ENCODE measurements at regions not wholly inside any gene's neighbourhood (a gene's known extent, or its start where the extent isn't known, plus 50 kb on each side); places are given as distances from the start of the nearest gene placed in this dataset. TPM values are rescaled to one million over a fixed set of nuclear protein-coding genes. Genes with fewer than 3 reads are reported as not detected.

- TF ChIP-seq REST (IDR thresholded peaks at IDR 0.05; ENCODE audit: unreplicated experiment), result no peak
- TF ChIP-seq STAT1 (IDR thresholded peaks at IDR 0.05; ENCODE audit: unreplicated experiment), result no peak
- TF ChIP-seq EZH2 (IDR thresholded peaks at IDR 0.05; ENCODE audit: low read depth, unreplicated experiment), result no peak
- no peak for TF ChIP-seq CTCF (conservative IDR thresholded peaks at IDR 0.05; ENCODE audit: low read depth in 2 of 2)
- no peak for TF ChIP-seq CREB1 (CRISPR knock-in tag; IDR thresholded peaks at IDR 0.05; ENCODE audit: low read depth)
Observed at GRCh38 chr11:43626798-43627197, 53.7 kb upstream of the HSD17B12 start (continued).

MicroRNA genes in the stretch of these regions (microRNA counts, 767-probe panel; counts per million panel counts)
- microRNA hsa-miR-129-2-3p, result not detected
- not detected for microRNA hsa-miR-129-5p
- microRNA hsa-miR-670, result not detected

Small RNA genes lying in the stretch of these regions (microRNA-seq; reads per million reads assigned to microRNA genes)
- gene MIR129-2, result 4.7 reads per million, percentile 20 among the genes with 10 or more reads in this experiment
- gene MIR670, result 0.89 reads per million

Small RNA genes lying in the stretch of these regions (small RNA-seq; reads per million reads assigned to genes)
- gene MIR129-2 (ENCODE audit: low replicate concordance) (0.60 reads per million, percentile 42 among the genes with 10 or more reads in this experiment), gene MIR670 (ENCODE audit: low replicate concordance) (0.20 reads per million)

Data from GM23338 (cell line).